Islet of Langerhans (tissue), 1 donor: ENCODE measurements at regions not wholly inside any gene's neighbourhood (a gene's known extent, or its start where the extent isn't known, plus 50 kb on each side); places are given as distances from the start of the nearest gene placed in this dataset.

ENCODE experiments used
- FAIRE-seq: peaks from one replicate; lab custom pipeline; 2011; peaks lifted over from hg19 to GRCh38; lab: Jason Lieb, UNC

DNA sequence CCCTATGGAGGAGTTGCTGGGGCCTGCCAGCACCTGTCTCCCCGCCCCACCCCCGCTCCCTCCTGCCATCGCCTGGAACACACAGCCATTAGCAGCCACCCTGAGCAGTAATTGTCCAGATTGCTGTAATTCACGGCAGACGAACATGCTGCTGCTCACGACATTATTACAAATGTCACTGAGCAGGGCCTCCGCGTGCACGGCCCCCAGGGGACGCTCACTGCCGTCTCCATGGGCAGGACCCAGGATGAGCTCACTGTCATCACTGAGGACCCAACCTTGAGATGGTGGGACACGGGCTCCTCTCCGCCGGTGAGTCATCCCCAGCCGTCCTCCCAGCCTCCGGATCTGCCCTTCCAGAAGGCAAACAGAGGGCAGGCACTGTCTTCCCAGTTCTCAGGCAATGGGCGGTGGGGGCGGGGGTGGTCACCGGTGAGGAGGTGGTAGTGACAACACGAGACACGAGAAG lies 100.4 kb downstream of the RFLNA start:
- no peak for FAIRE-seq

DNA sequence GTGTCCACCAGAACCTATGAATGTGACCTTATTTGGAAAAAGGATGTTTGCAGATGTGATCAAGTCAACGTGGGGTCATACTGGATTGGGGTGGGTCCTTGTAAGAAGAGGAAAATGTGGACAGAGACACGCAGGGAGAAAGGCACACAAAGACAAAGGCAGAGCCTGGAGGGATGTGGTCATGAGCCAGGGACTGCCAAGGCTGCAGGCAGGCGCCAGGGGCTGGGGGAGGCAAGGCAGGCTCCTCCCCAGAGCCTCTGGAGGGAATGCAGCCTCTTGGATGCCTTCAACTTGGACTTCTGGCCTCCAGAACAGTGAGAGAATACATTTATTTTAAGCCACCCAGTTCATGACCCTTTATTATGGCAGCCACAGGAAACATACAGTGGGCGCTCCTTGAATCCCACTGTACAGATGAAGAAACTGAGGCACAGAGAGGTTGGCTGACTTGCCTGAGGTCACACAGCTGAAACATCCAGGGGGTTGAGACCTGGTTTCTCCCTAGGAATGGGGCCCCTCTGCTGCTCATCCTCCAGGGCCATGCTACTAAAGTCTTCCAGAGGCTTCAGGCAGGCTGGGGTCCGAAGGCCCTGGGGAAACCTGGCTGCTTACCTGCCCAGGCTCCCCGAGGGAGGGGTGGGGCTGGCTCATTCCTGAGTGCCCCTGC lies 99.7 kb downstream of the RFLNA start:
- no peak for FAIRE-seq

DNA sequence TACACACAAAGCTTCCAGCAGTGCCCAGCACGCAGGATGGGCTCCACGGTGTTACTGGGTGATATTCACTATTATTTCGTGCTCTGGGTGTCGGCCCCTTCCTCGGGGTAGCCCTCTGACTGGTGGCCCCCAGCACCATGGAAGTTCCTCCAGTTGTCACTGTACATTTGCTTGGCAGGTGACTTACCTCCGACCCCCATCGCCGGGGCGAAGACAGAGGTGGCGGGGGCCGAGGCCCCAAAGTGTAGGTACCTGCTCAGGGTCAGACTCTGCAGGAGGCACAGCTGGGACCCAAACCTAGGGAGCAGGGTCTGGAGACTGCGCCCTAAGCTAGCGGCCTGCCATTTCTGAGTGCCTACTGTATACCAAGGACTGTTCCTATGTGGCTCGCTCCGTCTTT lies 98.9 kb downstream of the RFLNA start:
- FAIRE-seq, result no peak

DNA sequence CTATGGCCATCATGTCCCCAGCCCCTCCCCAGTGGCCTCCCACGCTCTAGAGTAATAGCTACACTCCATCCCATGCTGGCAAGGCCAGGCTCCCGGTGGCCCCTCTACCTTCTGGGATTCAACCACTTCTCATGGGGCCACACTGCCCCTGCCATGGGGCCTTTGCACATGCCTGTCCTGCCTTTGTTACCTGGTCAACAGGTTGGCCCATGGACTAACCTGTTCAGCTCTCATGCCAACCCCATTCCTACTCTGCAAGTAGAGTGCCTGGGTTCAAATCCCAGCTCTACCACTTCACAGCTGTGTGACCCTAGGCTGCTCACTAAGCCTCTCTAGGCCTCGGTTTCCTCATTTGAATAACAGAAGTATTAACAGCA lies 98.5 kb downstream of the RFLNA start:
- FAIRE-seq, result no peak

DNA sequence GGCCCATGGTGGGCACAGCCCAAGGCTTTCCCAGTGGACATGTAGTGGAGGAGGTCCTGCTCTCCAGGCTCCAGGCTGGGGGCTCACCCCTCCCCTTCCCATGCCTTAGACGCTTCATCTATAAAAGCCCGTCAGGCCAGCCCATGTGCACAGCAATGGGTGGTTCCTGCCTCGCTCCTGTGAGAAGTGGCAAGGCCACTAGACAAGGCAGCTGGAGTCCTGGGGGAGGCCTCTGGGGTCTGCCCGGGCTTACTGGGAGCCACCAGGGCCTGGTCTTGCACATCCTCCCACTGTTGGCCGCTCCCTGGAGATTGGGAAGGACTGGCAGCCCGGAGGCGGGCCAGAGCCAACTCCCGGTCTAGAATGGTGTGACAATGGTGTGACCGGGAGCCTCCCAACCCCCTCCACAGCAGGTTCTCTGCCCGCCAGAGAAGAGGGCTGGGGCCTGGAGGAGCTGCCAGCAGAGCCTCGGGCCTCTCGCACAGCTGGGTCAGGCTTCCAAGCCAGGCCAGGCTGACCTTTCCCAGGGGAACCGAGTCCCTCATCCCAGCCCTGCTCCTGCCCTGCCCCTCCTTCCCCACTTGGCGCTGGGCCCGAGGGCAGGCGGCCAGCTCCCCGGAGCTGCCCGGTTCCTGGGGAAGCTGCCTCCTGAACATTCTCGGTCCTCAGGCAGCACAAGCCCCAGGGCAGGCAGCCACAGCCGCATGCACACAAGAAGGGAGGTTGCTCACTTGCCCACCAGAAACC lies 97.9 kb downstream of the RFLNA start:
- peak; percentile 9 for FAIRE-seq

DNA sequence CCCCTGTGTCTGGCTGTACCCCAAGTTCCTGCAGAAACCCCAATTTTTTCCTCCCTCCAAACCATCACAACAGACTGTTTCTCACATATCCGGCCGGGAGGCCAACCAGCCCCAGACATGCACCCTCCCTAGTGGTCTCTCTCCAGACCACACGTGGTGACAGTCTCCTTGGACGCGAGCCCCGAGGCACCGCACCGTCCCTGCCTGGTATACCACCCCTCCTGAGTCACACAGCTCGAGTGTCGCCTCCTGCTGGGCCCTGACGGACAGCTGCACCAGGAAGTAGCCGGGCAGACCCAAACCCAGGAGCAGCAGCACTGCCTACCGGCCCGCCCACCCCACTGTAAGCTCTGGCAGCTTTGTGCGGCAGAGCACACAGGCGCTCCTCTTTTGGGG lies 97.4 kb downstream of the RFLNA start:
- FAIRE-seq, result no peak

DNA sequence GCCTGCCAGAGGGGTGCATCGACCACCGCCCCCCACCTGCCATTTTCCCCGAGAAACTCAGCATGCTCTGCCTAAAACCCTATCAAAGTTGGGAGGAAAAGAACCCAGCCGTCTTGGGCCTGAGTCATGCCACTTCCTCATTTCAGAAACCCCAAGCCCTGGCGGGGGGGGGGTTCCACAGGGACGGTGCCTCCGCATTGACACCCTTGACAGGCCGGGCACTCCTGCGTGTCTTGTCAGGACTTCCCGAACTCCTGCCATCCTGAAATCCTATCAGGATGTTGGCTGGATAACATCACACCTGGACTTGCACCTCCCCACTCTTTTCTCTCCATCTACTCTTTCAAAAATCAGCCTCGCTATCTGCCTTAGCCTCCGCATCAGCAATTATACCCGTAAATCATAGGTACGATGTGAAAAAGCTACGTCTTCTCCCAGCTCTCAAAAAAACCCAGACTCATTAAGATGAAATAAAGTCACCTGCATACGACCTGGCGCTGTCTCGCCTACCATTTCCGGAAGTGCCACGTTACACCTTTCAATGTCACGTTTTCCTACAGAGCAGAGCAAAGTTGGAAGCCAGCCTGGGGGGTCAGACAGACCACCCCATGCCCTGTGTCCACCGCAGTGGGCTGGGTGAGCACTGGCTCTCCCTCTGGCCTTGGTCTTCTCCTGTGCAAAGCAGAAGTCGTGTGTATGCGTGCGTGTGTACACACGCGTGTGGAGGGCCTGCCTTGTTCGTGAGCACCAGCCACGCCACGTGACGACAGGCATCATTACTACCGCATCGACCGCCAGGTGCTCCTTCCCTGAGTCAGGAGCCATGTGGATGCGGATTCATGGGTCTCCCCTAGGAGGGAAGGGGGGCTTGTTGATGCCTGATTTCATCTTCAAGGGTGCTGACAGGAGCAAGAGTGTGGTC lies 96.7 kb downstream of the RFLNA start:
- FAIRE-seq, result peak; percentile 13

DNA sequence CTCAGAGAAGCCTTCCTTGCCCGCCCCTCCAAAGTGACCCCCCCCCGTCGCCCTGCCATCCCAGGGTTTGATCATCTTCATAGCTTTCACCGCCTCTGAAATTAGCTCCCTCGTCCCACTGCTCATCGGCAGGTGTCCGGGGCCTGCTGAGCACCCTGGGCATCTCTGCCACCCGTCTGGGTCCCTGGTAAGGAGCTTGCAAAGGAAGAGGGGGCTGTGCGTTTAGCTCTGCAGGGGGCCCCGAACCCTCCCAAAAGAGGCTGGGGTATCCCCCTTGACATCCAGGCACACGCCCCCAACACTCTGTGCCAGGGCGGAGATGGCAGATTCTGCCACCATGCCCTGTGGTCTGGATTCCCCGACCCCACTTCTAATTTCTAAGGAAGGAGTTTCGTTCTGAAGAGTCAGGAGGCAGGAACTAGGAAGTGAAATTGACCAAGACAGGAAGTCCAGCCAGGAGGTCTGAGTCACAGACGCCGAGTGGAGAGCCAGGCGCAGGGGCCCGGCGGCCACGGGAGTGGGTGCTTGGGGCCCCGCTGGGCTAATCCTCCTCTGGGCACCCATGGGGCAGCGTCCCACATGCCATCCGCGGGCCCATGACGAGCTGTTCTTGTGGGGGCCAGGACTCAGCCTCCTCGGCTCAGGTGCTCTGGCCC lies 95.7 kb downstream of the RFLNA start:
- FAIRE-seq, result no peak

DNA sequence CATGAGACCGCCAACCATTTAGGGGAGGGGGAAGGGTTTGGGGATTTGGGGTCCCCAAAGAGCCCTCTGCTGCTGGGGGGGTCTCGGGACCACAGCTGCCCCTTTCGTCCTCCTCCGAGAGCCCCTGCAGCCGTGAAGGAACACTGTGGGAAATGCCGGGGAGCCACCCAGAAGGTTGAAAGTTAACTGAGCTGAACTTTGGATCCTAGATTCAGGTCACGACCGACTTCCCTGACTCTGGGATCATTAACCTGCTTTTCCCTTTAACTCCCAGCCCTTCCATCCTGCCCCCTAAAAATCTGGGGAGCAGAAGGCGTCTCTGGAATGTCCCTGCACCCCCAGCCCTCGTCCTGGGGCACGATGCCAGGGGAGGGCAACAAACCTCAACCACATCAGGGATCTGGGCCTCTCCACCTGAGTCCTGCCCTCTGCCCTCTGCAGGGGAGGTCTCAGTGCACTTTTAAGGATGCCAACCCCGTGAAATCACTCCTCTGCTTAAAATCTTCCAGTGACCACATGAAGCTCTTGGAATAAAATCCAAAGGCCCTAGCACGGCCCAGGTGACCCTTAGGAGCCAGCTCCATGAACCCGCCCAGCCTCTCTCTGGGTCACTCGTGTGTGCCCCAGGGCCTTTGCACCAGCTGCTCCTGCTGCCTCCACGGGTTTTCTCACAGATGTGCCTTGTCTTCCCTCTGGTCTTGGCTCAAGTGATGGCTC lies 95.0 kb downstream of the RFLNA start:
- no peak for FAIRE-seq

DNA sequence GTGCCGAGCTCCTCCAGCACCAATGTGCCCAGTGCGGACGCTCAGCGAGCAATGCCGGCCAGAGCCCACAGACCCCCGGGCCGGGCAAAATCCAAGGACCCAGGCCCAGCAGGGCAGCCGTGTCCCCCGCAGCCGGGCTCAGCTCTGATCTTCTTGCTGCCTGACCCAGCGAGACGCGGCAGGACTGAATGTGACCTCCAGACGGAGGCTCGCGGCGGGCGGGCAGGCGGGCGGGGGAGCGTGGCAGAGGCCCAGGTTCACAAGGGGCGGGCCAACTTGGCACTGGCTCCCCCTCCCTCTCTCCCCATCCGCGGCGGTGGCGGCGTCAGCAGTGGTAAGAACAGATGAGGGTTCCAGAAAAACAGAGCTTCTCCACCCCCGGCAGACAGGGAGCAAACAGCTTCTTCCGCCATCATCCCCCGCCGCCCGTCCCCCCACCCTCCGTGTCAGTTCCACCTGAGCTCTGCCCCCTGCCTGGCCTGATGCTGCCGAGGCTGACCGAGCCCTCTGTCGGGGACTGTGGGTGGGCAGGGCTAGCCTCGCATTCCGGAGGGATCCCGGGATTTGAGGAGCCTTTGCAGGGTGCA lies 94.3 kb downstream of the RFLNA start:
- no peak for FAIRE-seq

DNA sequence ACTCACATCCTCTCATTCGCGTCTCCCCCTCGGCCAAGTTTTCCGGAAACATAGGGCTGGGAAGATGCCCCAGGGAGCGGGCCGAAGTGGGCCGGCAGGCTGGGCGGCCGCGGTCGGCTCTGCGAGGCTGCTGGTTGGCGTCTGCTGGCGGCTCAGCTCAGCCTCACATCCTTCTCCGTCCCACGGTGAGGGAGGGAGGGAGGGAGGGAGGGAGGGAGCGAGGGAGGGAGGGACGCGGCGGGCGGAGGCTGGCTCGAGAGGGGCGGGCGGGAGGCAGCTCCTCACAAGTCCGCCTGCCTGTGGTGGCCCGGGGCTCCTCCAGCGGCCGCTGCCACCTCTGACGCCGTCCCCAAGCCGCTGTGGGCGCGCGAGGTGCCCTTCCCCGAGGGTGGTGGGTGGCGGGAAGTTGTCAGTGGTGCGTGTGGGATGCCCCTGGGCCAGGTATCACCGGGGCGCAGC lies 93.8 kb downstream of the RFLNA start:
- no peak for FAIRE-seq

DNA sequence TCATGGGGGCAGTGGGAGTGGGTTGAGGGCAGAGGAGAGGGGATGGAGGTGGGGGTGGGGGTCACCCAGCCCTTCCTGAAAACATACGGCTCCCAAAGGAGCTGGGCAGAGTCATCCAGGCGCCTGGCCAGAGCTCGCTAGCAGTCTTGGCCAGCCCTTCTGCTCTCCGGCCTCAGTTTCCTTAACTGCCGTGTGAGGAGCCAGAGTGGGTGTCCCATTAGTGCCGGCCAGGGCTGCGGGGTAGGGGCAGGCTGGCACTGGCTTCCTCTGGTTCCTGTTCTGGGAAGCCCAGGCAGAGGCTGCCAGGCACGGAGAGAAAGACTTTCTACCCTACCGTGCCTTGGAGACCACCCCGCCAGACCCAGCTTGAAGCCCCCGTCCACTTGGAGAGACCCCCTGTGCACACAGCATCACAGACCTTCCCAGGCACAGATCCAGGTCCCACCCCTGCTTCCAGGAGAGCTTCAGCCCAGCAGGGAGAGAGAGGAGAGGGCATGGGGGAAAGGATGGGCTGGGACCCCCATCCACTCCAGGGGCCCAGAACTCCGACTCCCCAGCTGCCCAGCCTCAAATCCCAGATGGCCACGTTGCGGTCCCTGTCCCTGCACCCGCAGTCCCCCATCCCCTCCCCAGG lies 93.3 kb downstream of the RFLNA start:
- FAIRE-seq, result no peak

DNA sequence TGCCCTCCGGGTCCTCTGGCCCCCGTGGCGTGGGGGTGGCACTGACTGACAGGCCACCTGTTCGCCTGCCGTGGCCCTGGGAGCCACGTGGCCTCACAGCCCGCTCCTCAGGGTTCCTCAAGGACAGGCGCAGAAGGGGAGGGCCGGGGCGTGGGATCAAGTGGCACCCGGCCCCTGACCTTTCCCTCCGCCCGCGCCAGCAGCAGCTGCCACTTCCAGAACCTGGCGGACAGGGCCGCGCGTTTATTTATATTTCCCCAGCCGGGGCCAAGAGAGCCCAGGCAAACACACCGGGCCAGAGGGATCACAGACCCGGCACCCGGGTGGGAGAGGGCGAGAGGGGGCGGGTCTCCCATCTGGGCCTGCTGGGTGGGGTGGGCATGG lies 92.6 kb downstream of the RFLNA start:
- FAIRE-seq, result no peak

DNA sequence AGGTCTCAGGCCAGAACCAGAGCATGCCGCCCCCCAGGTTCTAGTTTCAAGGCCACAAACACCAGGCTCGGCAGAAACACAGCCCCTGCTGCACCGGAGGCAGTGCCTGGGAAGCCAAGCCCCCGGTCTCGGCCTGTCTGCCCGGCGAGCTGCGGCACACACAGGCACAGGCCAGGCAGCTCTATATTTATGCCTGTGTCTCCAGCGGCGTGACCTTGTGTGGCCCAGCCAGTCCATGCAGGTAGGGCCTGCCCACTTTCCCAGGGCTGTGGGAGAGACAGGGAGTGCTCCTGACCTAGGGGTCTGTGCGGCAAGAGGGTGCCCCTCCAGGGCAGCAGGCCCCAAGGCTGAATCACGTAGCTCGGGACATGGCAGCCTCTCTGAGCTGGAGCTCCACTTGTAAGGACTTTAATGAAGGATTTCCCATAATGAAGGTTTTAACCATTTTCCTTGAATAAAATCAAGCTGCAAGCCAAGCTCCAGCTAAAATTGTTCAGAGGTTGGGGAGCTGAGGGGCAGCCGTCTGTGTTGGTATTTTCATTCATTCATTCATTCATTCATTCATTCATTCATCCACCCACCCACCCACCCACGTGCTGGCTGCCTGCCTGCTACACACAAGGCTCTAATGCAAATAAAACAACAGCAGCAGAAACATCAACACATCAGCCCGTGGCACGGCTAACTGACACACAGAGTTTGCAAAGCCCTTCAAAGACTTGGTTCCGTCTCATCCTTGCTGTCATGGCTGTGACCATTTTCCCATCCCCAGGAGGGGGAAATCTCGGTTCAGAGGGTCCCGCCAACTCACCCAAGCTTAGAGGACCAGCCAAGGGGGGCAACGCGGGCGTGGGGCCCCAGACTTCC lies 92.0 kb downstream of the RFLNA start:
- FAIRE-seq, result no peak

DNA sequence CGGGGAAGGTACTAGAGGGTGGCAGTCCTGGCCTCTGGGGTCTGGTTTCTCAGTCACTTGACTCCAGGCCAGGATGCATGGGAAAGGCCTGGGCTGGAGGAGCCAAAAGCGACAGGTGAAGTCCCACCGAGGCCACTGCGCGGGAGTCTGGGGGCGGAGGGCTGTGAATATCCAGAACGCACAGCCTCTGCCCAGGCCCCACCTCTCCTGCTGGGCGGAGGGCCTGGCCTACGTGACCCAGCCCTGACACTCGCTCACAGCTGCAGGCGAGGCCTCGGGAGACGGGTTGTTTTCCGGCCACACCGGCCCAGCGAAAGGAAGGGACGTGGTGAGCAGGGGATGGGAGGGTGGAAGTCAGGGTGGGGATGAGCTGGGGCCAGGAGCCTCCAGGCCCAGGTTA lies 91.2 kb downstream of the RFLNA start:
- no peak for FAIRE-seq

DNA sequence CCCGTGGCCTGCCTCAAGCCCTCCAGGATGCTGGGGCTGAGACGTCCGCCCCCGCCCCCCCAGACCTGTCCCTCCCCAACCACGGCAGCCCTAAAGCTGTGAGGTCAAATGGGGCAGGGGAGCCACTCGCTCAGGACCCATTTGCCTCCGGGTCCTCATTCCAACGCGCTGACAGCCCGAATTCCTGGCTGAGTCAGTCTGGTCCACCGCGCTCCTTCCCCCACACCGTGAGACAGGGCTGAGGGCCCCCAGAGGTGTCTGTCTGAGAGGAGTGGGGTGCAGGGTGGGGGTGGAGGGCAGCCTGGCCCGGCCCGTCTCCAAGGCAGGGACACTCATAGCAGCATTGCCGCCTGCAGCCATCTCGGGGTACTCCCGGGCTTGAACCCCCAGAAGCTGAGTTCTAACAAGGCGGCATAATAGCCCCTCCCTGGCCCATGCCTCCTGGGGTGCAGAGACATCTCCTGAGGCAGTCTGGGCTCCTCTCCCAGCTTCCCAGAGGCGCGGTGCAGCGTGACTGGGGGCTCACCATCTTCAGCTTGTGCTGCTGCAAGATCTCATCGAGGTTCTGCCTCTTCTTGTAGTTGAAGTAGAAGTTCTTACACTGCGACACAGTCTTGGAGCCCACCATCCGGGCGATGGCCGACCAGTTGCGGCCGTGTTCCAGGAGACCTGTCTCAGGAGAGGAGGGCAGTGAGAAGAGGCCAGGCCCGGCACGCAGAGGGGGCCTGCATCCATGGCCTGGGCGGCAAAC lies 90.5 kb downstream of the RFLNA start:
- FAIRE-seq, result no peak

DNA sequence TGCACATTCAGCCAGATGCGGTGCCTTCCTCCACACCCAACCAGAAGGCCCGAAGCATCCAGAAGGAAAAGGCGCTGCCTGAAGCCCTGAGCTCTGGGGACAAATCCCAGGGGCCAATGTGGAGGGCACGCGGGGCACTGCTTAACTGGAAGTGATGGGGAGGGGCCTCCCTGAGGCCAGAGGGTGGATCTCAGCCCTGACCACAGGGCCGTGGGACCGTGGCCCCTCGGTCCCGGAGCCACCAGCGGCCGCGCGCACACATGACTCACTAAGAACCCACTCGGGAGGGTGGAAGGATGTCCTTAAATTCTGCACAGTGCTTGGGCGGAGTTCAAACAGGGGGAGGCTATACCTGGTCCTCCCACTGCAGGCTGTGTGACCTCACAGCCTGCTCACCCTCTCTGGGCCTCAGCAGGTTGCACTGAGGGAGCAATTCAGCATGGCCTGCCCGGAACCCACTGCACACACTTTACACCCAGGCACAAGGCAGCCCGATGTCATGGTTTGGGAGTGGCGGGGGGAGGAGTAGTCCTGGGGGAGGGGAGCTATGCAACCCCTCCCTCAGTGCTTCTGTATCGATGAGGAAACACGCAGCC lies 89.5 kb downstream of the RFLNA start:
- no peak for FAIRE-seq

DNA sequence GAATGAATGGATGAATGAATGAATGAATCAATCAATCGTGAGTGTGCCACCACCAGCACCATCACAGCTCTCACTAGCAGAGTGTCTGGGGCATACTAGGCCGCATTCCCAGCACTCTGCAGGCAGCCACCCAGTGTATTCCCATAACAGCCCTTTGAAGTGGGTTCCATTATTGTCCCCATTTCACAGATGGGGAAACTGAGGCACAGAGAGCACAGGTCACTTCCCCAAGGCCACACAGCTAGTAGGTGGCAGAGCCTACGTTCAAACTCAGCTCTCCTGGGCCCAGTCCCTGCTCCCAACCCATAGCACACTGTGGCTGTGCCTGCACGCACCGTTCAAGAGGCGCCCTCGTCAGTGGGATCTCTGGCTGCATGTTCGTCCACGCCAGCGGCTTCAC lies 88.1 kb downstream of the RFLNA start:
- FAIRE-seq, result no peak
